ENCODE measurements at regions not wholly inside any gene's neighbourhood (a gene's known extent, or its start where the extent isn't known, plus 50 kb on each side); places are given as distances from the start of the nearest gene placed in this dataset.

- no peak for DNase-seq
- Histone ChIP-seq H3K9me3 (no peaks in the 10 kb centered on the region), H3K27me3 (no peaks in the 10 kb centered on the region), H3K27ac (no peak overlapping the region), H3K36me3 (no peaks in the 10 kb centered on the region), H3K4me3 (no peak overlapping the region), H3K4me1 (no peaks in the 10 kb centered on the region)
- intact Hi-C loops (cut with DNase I; ENCODE audit: low total_unique reads): no loop called here
- TF ChIP-seq, protein P1, sequence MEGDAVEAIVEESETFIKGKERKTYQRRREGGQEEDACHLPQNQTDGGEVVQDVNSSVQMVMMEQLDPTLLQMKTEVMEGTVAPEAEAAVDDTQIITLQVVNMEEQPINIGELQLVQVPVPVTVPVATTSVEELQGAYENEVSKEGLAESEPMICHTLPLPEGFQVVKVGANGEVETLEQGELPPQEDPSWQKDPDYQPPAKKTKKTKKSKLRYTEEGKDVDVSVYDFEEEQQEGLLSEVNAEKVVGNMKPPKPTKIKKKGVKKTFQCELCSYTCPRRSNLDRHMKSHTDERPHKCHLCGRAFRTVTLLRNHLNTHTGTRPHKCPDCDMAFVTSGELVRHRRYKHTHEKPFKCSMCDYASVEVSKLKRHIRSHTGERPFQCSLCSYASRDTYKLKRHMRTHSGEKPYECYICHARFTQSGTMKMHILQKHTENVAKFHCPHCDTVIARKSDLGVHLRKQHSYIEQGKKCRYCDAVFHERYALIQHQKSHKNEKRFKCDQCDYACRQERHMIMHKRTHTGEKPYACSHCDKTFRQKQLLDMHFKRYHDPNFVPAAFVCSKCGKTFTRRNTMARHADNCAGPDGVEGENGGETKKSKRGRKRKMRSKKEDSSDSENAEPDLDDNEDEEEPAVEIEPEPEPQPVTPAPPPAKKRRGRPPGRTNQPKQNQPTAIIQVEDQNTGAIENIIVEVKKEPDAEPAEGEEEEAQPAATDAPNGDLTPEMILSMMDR (IDR thresholded peaks at IDR 0.05): no peak
These were observed 134.7 kb upstream of the AKR1E2 start for GRCh38 chr10:4691301-4691700.

DNA sequence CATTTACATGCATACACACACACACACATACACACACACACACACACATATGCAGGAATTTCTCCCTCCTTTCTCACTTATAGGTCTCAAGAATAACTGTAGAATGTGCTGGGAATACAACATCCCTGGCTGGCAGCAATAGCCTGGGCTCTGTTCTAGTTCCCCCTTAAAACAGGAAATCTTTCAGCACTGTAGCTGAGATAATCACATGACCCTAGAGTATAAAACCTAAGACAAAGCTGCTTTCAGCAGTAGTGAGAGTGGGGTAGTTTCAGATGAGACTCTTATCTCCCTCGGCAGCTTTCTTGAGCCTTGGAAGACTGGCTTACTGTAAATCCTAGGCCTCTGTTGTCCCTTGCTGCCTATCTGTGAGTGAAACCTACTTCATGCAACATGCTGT lies 137.4 kb upstream of the AKR1E2 start:
- no peak for DNase-seq
- Histone ChIP-seq H3K36me3 (no peaks in the 10 kb centered on the region), H3K9me3 (no peaks in the 10 kb centered on the region), H3K27ac (no peak overlapping the region), H3K4me3 (no peak overlapping the region), H3K27me3 (no peaks in the 10 kb centered on the region), H3K4me1 (no peaks in the 10 kb centered on the region)
- TF ChIP-seq, protein P1 (IDR thresholded peaks at IDR 0.05): no peak
- intact Hi-C loops (cut with DNase I; ENCODE audit: low total_unique reads): loop anchor here (10.0 kb wide), 1 partner anchor 66 kb away; no protein-coding TSS in a partner anchor

GRCh38 chr10:4688168-4688567 lies 137.8 kb upstream of the AKR1E2 start:
- Histone ChIP-seq H3K27ac (no peak overlapping the region), H3K9me3 (no peaks in the 10 kb centered on the region), H3K4me1 (no peaks in the 10 kb centered on the region), H3K4me3 (no peak overlapping the region), H3K36me3 (no peaks in the 10 kb centered on the region), H3K27me3 (no peaks in the 10 kb centered on the region)
- intact Hi-C loops (cut with DNase I; ENCODE audit: low total_unique reads): loop anchor here (10.0 kb wide), 1 partner anchor 67 kb away; no protein-coding TSS in a partner anchor
- TF ChIP-seq, protein P1 (IDR thresholded peaks at IDR 0.05): no peak
- DNase-seq: no peak

DNA sequence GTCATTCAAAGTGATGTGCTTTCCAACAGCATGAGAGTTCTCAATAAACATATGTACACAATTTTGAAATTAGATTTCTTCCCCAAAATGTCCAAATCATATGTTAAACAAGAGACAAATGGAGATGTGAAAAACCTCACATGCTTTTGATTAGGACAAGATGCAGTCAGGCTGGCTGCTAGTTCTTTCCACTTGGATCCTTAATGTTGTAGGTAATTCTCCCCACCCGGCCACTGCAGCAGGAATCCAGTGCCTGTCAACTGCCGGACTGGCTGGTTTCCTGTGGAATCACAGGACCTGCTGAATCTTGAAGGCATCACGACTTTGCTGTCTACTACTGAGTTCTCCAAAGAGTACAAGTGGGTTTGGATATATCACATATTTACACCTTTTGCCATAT lies 138.6 kb upstream of the AKR1E2 start:
- TF ChIP-seq, protein P1 (IDR thresholded peaks at IDR 0.05): no peak

GRCh38 chr10:4686644-4686996 lies 139.4 kb upstream of the AKR1E2 start:
- no peak overlapping the region for H3K4me3 ChIP-seq
- intact Hi-C loops (cut with DNase I; ENCODE audit: low total_unique reads): loop anchor here (10.0 kb wide), 1 partner anchor 68 kb away; no protein-coding TSS in a partner anchor

More for the DNA sequence above, 138.6 kb upstream of the AKR1E2 start:
- no peaks in the 10 kb centered on the region for H3K36me3 ChIP-seq
- no peaks in the 10 kb centered on the region for H3K27me3 ChIP-seq
- DNase-seq: no peak
- H3K4me3 ChIP-seq: no peak overlapping the region
- no peaks in the 10 kb centered on the region for H3K4me1 ChIP-seq
- no peaks in the 10 kb centered on the region for H3K9me3 ChIP-seq
- H3K27ac ChIP-seq: no peak overlapping the region
- intact Hi-C loops (cut with DNase I; ENCODE audit: low total_unique reads): loop anchor here (10.0 kb wide), 1 partner anchor 67 kb away; no protein-coding TSS in a partner anchor

More at GRCh38 chr10:4686644-4686996, 139.4 kb upstream of the AKR1E2 start:
- H3K27me3 ChIP-seq: no peaks in the 10 kb centered on the region
- no peaks in the 10 kb centered on the region for H3K9me3 ChIP-seq
- DNase-seq: no peak
- H3K36me3 ChIP-seq: no peaks in the 10 kb centered on the region
- TF ChIP-seq, protein P1 (IDR thresholded peaks at IDR 0.05): no peak
- no peaks in the 10 kb centered on the region for H3K4me1 ChIP-seq
- H3K27ac ChIP-seq: no peak overlapping the region
